Sigmoid colon (tissue), 6 donors: ENCODE measurements at regions not wholly inside any gene's neighbourhood (a gene's known extent, or its start where the extent isn't known, plus 50 kb on each side); places are given as distances from the start of the nearest gene placed in this dataset.

ENCODE experiments used
- DNase-seq: peaks from one replicate; pipeline ENCODE4 v3.0.0-alpha.2; 2019
- H3K27ac ChIP-seq, 4 donors: fragments of 200-600 bp; sonication (generic); one replicate each; pipeline ENCODE4 v1.5.1; 2016 to 2019; ENCODE audit warnings: mild to moderate bottlenecking in 1 of 4
- H3K27me3 ChIP-seq, 3 donors: fragments of 200-600 bp; sonication (generic); one replicate each; pipeline ENCODE4 v1.5.1; 2019; ENCODE audit warnings: mild to moderate bottlenecking in 1 of 3
- H3K36me3 ChIP-seq, 4 donors: fragments of 200-600 bp; sonication (generic); one replicate each; pipeline ENCODE4 v1.5.1; 2016 to 2019
- H3K4me1 ChIP-seq, 4 donors: fragments of 200-600 bp; sonication (generic); one replicate each; pipeline ENCODE4 v1.5.1; 2017 to 2019
- H3K4me3 ChIP-seq, 4 donors: fragments of 200-600 bp; sonication (generic); one replicate each; pipeline ENCODE4 v1.5.1; 2017 to 2019; ENCODE audit warnings: mild to moderate bottlenecking in 2 of 4, moderate library complexity in 1 of 4
- H3K9me3 ChIP-seq, 4 donors: fragments of 200-600 bp in 3 of 4; sonication (generic) in 3 of 4; one replicate each; pipeline versions ENCODE4 v1.5.1 to v1.6.1; 2013 to 2019
- EP300 ChIP-seq, 4 donors: sonication (generic); formaldehyde crosslinking; IDR thresholded peaks; one replicate each; pipeline ENCODE4 v1.6.1; 2017; ENCODE audit warnings: antibody characterized with exemption in 4 of 4
- POLR2A ChIP-seq, 2 donors: fragments of 450-650 bp; IDR thresholded peaks; one replicate each; pipeline ENCODE4 v1.6.1; 2016; ENCODE audit warnings: antibody characterized with exemption in 2 of 2, mild to moderate bottlenecking in 2 of 2, moderate library complexity in 2 of 2
- POLR2AphosphoS5 ChIP-seq, 4 donors: sonication (generic); formaldehyde crosslinking; IDR thresholded peaks; one replicate each; pipeline ENCODE4 v1.6.1; 2017; ENCODE audit warnings: antibody characterized with exemption in 4 of 4
- WGBS, 2 donors: extraction: QIAGEN DNeasy Blood & Tissue Kit; methylation state at CpG; one replicate each; pipeline ENCODE4 v1.1.7; 2013; 5-methylcytosine and 5-hydroxymethylcytosine counted together
- intact Hi-C: fragments of 100-400 bp; cut with DNase I; formaldehyde crosslinking; loops from one replicate; pipeline ENCODE4 v1.15.1; 2023
- TF ChIP-seq, protein P1 (sequence below), 4 experiments: fragments of 450-650 bp in 3 of 4; fragments of 200-600 bp in 1 of 4; IDR thresholded peaks; one replicate each; pipeline ENCODE4 v1.5.1; 2016 to 2019; ENCODE audit warnings: antibody characterized with exemption in 4 of 4, mild to moderate bottlenecking in 3 of 4, moderate library complexity in 2 of 4
- donor health status: healthy with polysubstance abuse.
- donor health status: healthy.

GRCh38 chr7:153404124-153404523 is 644.6 kb downstream of the ACTR3B start:
- Histone ChIP-seq H3K27ac (no peak overlapping the region), H3K4me3 (no peak overlapping the region), H3K36me3 (no peaks in the 10 kb centered on the region), H3K9me3 (peaks cover 0 to 10% (median 0%) of the 10 kb centered on the region in 4 donors), H3K27me3 (no peaks in the 10 kb centered on the region), H3K4me1 (no peaks in the 10 kb centered on the region)
- WGBS, 2 donors = 80 to 83% methylated on average over 2 of the region's 2 CpGs
- TF ChIP-seq, protein P1, sequence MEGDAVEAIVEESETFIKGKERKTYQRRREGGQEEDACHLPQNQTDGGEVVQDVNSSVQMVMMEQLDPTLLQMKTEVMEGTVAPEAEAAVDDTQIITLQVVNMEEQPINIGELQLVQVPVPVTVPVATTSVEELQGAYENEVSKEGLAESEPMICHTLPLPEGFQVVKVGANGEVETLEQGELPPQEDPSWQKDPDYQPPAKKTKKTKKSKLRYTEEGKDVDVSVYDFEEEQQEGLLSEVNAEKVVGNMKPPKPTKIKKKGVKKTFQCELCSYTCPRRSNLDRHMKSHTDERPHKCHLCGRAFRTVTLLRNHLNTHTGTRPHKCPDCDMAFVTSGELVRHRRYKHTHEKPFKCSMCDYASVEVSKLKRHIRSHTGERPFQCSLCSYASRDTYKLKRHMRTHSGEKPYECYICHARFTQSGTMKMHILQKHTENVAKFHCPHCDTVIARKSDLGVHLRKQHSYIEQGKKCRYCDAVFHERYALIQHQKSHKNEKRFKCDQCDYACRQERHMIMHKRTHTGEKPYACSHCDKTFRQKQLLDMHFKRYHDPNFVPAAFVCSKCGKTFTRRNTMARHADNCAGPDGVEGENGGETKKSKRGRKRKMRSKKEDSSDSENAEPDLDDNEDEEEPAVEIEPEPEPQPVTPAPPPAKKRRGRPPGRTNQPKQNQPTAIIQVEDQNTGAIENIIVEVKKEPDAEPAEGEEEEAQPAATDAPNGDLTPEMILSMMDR (IDR thresholded peaks at IDR 0.05) = no peak
- TF ChIP-seq EP300 (IDR thresholded peaks at IDR 0.05) (no peak), POLR2A (IDR thresholded peaks at IDR 0.05) (no peak)
- no peak for DNase-seq
- intact Hi-C loops = no loop called here

GRCh38 chr7:153404781-153405279 is 645.3 kb downstream of the ACTR3B start:
- no peak for DNase-seq
- H3K27ac ChIP-seq = no peak overlapping the region
- peaks cover 0 to 9% (median 0%) of the 10 kb centered on the region in 4 donors for H3K9me3 ChIP-seq
- H3K4me1 ChIP-seq = no peaks in the 10 kb centered on the region
- H3K36me3 ChIP-seq = no peaks in the 10 kb centered on the region
- intact Hi-C loops = no loop called here
- 91 to 94% methylated on average over 9 of the region's 9 CpGs for WGBS, 2 donors
- TF ChIP-seq POLR2A (IDR thresholded peaks at IDR 0.05) (no peak), EP300 (IDR thresholded peaks at IDR 0.05) (no peak), POLR2AphosphoS5 (IDR thresholded peaks at IDR 0.05) (no peak)
- TF ChIP-seq, protein P1 (IDR thresholded peaks at IDR 0.05) = no peak
- H3K4me3 ChIP-seq = no peak overlapping the region
- H3K27me3 ChIP-seq = no peaks in the 10 kb centered on the region

DNA sequence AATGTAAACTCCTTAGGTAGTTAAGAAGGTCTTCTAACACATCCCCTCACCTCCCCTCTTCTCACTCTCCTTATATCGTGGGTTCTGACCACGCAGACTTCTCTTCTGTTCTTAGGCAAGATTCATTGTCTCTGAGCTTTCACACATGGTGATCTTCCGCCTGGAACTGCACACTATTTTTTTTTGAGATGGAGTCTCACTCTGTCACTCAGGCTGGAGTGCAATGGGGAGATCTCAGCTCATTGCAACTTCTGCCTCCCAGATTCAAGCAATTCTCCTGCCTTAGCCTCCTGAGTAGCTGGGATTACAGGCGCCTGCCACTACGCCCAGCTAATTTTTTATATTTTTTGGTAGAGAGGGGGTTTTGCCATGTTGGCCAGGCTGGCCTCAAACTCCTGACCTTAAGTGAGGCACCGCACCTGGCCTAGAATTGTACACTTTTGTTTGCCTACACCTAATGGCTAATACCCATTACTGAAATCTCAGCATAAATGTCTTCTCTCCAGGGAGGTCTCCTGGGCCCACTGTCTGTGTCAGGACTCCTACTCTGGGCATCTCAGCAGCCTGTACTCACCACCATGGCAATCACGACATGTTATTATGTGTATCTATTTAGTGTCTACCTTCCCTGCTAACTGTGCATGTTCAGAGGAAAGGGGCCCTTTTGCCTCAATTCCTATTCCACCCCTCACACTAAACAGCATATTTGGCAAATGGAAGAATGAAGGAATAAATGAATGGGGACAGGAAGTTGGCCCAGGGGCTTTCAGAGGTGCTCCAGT is 646.3 kb upstream of the DPP6 start:
- H3K4me3 ChIP-seq = no peak overlapping the region
- intact Hi-C loops = no loop called here
- H3K9me3 ChIP-seq = peaks cover 0 to 7% (median 0%) of the 10 kb centered on the region in 4 donors
- TF ChIP-seq POLR2AphosphoS5 (IDR thresholded peaks at IDR 0.05) (no peak), EP300 (IDR thresholded peaks at IDR 0.05) (no peak), POLR2A (IDR thresholded peaks at IDR 0.05) (no peak)
- TF ChIP-seq, protein P1 (IDR thresholded peaks at IDR 0.05) = no peak
- DNase-seq = no peak
- H3K4me1 ChIP-seq = no peaks in the 10 kb centered on the region
- no peaks in the 10 kb centered on the region for H3K36me3 ChIP-seq
- no peak overlapping the region for H3K27ac ChIP-seq
- no peaks in the 10 kb centered on the region for H3K27me3 ChIP-seq
- 83 to 89% methylated on average over 7 of the region's 7 CpGs for WGBS, 2 donors

- intact Hi-C loops = no loop called here
- peaks cover 0 to 7% (median 0%) of the 10 kb centered on the region in 4 donors for H3K9me3 ChIP-seq
- WGBS, 2 donors = 79 to 83% methylated on average over 6 of the region's 6 CpGs
- H3K4me1 ChIP-seq = no peaks in the 10 kb centered on the region
- TF ChIP-seq POLR2A (IDR thresholded peaks at IDR 0.05) = no peak
- no peak for TF ChIP-seq POLR2AphosphoS5 (IDR thresholded peaks at IDR 0.05)
- TF ChIP-seq, protein P1 (IDR thresholded peaks at IDR 0.05) = no peak
- TF ChIP-seq EP300 (IDR thresholded peaks at IDR 0.05) = no peak
- no peaks in the 10 kb centered on the region for H3K36me3 ChIP-seq
- no peak overlapping the region for H3K4me3 ChIP-seq
- DNase-seq = no peak
- H3K27me3 ChIP-seq = no peaks in the 10 kb centered on the region
- H3K27ac ChIP-seq = no peak overlapping the region
These were observed 645.7 kb upstream of the DPP6 start for GRCh38 chr7:153406486-153406872.
